ENCODE measurements at regions not wholly inside any gene's neighbourhood (a gene's known extent, or its start where the extent isn't known, plus 50 kb on each side); places are given as distances from the start of the nearest gene placed in this dataset.

DNA sequence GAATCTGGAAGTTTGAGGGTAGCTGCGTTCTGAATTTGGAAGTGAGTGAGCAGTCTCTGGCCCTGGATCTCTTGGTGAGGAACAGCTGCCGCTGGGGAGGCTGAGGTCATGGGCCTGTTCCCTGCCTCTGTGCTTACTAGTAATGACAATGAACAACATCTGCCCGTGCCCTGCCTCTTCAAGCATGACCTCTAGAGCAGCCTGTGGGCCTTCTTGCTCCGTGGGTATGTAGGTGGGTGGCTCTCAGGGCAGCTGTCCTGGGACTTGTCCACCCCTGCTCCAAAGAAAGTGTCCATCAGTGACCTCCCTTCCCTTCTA lies 186.2 kb downstream of the CXCL12 start:
- DNase-seq (ENCODE audit: low spot score): no peak

DNA sequence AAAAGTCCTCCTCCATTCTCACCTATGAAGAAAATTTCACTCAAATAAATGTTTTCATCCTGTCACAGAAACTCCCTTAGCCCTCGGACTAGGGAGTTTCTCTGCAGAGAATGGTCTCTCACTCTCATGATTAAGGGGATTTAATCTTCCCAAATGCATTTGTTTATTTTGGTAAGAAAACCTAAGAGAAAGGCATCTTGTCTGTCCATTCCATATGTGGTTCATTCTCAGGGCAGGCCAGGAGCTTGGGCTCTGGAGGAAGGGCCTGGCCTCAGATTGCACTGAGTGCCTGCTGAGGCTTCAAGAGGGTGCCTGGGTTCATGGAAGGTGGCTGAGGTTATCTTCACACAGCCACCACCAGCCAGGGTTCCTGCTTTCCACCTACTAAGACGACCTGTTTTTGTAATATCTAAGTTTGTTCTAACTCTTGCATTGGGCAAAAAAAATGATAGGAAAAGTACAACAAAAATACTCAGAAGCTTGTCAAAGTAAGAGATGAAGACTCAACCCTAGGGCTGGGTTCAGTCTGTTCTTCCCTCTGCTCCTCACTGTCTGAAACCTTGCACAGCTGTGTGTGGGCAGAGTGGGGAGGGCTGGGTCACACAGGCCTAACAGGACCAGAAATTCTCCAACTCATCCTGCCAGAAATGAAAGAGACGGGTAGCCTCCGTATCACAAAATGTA lies 186.7 kb downstream of the CXCL12 start:
- no peak for DNase-seq (ENCODE audit: low spot score)

DNA sequence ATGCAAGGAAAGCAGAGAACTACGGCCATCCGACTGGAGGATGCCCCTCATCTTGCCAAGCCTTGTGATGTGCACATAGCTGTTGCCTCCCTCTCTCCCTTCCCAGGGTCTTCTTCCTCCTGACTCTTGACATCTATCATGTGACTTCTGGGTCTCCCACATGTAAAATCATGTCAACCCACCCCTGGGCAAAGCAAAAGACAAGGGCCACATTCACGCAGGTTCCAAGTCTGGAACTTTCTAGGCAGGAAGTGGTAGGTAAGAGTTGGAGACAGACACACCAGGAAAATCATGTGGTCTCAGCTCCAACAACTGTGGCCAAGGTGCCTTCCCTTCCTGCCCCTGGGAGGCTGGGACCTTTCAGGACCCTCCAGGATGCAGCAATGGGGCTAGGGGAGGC lies 187.3 kb downstream of the CXCL12 start:
- no peak for DNase-seq (ENCODE audit: low spot score)

DNA sequence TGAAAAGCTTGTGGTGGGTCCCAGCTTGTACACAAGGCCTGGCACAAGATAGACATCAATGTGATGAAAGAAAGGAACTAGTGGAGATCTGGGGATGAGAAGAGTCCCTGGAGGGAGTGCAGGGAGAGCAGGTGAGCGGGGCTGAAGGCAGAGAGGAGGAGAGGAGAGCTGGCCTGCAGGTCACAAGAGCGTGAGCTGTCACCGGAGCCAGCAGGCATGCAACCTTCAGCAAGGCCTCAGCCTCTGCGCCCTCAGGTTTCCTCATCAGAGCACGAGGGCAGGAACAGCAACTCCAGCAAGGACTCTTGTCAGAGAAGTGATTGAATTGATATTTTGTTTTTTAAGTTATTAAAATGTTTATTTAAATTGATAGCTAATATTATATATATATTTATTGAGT lies 188.6 kb downstream of the CXCL12 start:
- no peak for DNase-seq (ENCODE audit: low spot score)

DNA sequence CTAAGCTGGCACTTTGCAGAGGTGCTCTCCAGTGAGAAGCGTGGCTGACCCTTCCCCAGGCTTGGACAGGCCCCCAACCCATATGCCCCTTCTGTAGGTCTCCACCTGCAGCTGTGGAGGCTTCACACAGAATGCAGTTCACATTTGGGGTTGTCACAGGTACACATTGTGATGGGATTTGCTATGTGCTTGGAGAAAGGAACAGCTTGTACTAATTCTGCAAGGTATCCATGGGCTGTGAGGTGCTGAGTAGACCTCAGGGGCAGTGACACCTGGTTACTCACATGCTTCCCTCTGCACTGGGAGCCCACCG lies 188.9 kb downstream of the CXCL12 start:
- no peak for DNase-seq (ENCODE audit: low spot score)

DNA sequence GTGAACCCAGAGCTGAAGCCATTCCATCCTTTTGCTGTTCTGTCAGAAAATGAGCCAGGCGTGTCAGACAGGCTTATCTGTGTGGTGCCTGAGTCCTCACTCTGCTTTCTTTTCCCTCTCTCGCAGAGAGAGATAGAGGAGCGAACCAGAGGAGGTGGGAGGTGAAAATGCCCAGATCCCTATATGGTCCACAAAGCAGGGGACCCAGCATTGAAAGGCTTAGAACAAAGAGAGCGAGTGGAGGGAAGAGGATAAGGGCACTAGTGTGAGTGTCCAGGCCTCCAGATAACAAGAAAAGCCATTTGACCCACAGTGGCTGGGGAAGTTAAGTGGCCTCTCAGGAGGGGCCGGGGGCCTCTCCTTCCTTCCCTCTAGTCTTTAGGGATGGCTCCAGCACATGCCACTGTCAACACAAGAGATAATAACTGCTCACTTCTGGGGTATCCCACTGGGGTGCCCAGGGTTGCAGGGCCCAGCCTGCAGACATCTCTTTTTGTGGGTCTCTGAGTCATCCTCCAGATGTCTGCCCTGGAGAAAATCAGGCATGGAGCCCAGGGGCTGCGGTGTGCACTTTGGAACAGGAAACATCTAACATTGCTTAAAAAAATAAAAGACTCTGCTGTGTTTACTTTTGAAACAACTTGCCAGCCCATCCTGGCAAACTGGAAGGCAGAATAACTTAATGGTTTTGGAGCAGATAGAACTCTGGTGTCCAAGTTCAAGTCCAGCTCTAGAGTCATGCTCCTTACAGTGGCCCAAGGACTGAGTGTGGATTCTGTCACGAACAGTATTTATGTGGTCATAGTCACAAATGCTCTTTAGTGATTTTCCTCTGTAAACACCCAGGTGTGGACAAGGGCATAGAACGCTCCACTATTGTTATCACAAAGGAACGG lies 189.5 kb downstream of the CXCL12 start:
- DNase-seq (ENCODE audit: low spot score): no peak

DNA sequence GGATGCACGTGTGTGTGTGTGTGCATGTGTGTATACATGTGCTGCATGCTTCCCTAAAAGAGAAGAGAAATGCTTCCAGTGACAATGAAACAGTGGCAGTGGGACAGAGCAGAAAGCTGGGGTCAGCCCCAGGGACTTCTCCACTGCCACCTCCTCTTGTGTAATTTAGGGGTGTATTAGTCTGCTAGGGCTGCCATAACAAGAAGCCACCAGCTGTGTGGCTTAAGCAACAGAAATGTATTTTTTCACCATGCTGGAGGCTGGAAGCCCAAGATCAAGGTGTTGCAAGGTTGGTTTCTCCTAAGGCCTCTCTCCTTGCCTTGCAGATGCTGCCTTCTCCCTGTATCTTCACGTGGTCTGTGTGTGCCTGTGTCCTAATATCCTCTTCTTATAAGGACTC lies 190.5 kb downstream of the CXCL12 start:
- no peak for DNase-seq (ENCODE audit: low spot score)

DNA sequence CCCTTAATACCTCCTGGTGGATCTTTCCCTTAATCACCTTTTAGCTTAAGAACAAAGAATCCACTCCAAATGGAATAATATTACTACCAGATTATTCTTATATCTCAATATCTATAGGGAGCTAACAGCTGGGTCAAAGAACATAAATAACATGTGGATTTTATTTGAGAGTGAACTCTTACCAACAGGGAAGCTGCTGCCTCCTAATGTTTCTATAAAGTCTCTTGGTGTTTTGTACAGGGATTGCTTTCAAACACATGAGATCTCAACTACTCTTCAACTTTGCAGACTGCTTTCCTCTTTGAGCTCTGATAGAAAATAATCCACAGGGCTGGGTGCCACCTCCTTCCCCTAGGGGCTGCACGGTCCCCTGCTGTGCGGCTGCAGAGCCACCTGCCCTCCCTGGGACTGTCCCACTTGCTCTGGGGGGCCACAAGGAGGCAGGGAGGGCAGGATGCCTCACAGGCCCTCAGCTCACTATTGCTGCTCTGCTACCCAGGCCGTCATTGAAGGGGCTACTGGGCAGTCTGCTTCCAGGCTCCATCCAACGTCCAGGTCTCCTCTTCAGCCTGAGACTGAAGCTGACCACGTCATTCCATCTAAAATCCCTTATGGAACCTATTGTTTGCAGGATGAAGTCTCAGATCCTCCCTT lies 191.2 kb downstream of the CXCL12 start:
- DNase-seq (ENCODE audit: low spot score): no peak

DNA sequence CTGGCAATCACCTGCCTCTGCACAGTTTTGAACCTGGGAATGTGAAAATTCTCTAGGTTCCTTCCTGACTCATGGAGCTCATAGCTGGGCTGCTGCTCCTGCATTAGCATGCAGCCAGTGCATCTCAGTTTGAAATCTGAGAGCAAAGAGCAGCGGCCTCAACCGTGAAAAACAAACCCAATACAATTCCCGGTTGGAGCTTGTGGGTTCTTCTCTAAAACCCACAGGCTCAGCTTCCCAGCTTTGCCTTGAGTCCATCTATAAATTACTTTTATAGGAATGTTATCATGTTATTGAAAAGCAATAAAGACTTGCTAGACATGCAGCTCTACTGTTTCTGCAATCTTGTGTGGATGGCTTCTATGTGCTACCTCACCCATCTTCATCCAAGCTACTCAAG lies 191.7 kb downstream of the CXCL12 start:
- no peak for DNase-seq (ENCODE audit: low spot score)

DNA sequence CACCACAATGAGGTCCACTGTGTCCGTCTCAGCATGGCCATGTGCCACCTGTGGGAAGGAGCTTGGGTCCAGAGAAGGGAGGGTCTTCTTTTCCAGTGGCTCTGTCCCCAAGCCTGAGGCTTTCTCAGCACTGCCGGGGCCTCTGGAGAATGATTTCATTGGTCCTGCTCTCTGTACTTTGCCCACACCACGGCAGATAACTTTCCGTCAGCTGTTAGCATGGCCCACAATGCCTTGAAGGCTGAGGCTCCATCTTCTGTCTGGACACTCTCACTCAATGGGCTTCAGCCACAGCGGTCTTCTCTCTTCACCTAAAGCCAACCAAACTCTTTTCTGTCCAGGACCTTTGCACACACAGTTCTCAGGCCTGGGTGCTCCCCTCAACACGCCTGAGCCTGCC lies 192.5 kb downstream of the CXCL12 start:
- DNase-seq (ENCODE audit: low spot score): no peak

DNA sequence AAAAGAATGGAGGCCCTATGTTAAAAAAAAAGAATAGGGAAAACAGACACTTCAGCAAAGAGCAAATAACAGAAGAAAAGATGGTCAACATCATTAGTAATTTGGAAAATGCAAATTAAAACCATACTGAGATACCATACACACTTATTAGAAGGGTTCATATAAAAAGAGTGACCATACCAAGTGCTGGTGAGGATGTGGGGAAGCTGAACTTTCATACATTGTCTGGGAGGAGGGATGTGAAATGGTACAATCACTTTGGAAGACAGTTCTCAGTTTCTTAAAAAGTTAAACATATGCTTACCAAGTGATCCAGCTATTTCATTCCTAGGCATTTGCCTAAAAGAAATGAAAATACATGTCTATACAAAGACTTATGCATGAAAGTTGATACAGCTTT lies 194.4 kb downstream of the CXCL12 start:
- no peak for DNase-seq (ENCODE audit: low spot score)

DNA sequence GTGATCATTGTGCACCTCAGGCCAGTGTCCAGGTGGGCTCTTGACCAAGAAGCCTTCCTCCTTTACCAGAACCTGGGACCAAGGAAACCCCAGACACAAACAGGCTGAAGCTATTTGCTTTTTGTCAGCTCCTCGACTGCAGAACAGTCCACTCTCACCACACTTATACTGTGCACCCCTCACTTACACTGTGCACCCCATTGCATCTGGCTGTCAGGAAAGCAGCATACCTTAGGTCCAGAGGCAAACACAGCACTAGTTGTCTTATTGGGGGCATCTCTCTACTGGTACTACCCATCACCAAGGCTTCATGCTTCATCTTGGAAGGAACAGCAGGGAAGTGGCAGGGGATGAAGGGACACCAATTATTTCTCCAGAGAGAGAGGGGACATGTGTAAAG lies 198.1 kb downstream of the CXCL12 start:
- no peak for DNase-seq (ENCODE audit: low spot score)

DNA sequence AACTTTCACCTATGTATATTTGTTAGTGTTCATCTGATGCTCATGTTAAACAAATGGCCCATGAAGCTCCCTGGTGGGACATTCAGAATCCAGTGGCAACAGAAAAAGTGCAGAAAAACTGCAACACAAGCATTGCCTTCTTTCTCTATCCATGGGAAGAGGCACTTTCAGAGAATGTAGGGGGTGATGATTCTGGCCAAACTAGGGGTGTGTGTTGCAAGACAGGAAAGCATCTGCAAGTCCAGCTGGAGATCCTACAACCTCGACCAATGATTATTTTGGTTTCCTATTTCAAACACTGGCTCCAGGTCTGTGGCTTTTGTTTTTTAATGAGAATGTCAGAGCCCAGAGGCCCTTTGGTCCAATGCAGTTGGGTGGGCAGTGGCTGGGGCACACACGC lies 198.7 kb downstream of the CXCL12 start:
- no peak for DNase-seq (ENCODE audit: low spot score)

DNA sequence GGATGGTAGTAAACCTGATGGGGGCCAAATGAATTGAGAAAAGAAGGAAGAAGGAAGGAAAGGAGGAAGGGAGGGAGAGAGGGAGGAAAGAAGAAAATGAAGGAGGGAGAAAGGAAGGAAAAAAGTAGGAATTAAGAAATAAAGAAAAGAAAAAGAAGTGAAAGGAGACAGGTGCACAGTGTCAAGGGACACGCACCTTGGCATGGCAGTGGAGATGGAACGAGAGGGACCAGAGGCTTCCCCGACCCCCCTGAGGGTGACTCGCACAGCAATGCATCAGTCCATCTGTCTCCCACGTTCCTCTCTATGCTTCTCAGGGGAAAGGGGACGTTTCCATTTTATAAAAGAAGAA lies 199.6 kb downstream of the CXCL12 start:
- DNase-seq (ENCODE audit: low spot score): no peak

DNA sequence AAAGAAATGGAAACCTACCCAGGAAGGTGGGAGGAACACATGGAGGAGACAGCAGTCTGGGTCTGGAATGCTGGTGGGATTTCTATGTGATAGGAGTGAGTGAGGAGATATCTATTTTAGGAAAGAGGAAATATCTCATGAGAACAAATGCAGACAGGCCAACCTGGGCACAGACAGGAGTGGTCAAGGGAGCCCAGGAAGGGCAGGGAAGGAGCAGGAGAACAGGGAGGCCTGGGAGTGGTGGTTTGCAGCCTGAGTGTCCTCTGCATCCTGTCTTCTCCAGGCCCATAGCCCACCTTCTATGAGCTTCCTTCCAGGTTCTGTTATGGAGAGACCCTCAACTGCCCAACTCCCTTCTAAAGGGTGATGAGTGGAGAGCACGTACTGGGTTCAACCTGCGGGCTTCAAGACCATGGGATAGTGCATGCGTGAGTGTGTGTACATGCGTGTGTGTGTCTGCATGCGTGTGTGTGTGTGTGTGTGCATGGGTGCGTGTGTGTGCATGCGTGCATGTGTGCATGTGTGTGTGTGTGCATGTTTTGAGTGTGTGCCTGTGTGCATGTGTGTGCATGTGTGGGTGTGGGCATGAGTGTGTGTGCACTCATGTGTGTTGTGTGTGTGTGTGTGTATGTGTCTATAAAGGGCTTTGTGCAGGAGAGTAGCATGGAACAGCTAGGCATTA lies 200.1 kb downstream of the CXCL12 start:
- DNase-seq (ENCODE audit: low spot score): no peak

DNA sequence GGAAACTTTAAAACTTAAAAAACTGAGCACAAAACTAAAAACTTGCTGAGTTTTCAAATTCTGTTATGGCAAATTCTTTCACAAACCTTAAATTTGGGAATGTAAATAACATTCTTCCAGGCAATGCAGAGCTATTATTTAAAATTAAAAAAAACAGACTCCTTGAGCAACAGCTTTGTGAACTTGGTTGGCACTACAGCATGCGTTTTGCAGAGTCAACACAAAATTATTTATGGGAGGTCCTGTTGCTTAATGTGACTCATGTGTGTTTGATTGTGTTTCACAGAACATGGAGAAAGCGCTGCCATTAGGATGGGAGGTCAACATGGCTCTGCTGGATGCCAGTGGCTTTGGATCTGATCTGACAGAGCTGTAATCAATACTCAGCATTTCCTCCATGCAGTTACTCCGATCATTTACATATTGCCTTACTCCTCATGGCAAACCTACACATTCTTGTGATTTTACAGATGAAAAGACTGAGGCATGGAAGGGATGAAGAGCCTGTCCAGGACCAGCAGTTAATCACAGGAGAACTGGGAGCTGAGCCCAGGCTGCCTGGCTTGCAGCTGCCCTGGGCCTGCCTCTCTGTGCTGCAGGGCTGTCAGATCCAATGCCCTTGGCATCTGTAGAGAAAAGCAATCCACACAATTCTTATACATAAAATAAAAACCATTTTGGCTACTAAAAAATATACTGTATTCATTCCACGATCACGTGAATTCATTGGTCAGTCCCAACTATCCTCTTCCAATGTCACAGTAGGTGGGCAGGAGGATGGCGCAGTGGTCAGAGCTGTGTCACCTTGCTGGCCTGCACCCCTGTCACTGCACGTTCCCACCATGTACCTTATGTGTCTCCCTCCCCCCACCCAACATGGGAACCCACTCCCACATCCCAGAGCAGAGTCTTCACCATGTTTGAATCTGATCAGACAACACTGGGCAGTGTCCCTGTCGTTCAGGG lies 200.9 kb downstream of the CXCL12 start:
- no peak for DNase-seq (ENCODE audit: low spot score)

DNA sequence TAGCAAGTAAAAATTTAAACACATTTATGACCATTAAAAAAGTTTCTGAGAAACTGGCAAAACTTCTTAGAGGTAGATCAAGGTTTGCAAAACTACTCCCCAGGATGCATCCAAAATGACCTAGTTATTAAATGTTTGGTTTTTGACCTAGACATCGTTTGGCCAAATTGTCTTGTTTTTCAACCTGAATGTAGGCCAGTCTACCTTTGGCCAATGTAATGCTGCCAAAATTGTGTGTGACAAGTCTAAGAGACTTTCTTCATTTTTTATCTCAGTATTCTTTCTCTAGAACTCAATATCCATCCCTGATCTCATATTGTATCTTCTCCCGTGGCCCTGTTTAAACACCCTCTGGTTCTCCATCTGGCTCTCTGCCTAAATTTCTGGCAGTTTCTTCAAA lies 202.0 kb downstream of the CXCL12 start:
- DNase-seq (ENCODE audit: low spot score): no peak

DNA sequence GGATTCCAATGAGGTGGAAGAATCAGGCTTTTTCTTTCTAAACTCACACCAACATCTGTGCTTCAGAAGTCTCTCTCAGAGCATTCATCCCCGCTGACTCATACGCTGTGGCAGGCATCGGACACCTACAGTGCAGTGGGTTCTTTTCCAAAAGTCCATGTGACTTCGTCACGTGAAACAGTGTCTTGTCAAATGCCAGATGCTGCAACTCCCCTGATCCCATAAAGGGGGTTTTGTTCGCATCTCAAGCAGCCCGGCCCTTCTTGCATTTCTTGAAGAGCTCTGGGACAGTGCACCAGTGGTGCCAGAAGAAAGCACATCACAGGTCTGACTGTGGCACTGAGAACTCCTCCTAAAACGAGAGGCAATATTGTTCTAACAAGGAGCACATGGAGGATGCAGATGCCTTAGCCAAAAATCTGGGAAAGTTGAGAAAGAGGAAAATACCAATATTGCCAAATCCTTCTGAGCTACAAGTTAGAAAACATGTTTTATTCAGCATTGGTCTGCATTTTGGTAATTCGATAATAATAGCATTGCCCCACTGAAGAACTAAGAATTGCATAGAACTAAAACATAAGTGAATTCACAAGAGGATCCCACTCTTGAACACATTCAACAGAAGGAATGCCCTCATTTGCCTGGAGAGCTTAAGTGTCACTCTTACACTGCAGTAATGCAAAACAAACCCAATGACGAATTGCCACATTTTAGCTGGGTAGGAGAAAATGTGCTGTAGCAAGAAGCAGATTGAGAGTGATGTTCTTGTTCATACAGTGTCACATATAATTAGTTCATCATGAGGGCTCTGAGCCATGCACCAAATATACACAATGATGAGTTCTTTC lies 204.4 kb downstream of the CXCL12 start:
- DNase-seq (ENCODE audit: low spot score): no peak

DNA sequence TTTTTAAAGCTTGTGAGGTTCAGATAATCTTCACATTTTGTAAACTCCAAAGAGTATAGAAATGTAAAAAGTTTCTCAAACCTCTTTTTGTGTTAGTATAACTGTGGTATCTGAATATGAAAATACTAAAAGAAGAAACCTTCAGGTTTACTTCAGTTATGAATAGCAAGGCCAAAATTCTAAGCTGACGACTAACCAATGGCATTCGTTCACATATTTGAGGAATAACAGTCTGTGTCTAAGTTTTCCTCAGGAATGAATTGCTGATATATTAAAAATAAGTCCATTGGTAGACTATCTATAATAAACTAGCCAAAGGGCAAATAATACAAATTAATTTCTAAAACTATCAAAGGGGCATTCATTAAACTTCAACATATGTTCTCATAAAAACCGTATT lies 206.0 kb downstream of the CXCL12 start:
- DNase-seq (ENCODE audit: low spot score): no peak

DNA sequence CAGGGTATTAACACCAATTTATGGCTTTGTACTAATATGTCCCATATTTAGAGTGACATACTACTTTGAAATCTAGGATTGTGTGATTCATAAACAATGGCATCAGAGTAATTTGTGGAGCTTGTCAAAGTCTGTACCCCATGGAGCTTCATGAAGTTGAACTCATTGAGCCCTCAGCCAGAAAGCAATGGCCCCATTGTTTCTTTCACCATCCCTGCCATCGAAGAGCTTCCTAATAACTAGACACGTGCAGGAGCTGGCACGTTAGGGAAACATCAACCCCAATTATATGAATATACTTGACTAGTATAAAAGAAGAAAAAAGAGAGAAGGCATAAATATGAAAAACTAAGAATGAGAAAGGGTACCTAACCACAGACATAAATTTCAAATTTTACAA lies 206.6 kb downstream of the CXCL12 start:
- DNase-seq (ENCODE audit: low spot score): no peak

DNA sequence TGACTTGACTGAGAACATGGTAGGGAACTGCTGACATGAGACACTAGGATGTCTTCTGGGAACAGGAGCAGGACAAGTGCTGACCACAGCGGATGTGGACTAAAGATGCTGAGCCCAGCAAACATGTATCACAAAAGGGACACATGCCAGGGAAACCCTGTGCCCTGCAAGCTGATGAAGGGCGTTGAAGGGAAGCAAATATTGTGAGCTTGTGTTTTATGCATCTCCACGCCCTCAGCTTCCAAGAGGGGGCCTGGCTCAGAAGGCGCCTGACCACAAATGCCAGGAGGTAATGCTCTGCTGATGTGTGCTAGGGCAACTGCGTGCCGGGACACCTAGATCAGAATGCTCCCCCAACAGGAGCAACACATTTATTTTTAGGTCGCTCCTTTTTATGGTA lies 207.3 kb downstream of the CXCL12 start:
- DNase-seq (ENCODE audit: low spot score): no peak
